ENCODE measurements at regions not wholly inside any gene's neighbourhood (a gene's known extent, or its start where the extent isn't known, plus 50 kb on each side); places are given as distances from the start of the nearest gene placed in this dataset.

DNA sequence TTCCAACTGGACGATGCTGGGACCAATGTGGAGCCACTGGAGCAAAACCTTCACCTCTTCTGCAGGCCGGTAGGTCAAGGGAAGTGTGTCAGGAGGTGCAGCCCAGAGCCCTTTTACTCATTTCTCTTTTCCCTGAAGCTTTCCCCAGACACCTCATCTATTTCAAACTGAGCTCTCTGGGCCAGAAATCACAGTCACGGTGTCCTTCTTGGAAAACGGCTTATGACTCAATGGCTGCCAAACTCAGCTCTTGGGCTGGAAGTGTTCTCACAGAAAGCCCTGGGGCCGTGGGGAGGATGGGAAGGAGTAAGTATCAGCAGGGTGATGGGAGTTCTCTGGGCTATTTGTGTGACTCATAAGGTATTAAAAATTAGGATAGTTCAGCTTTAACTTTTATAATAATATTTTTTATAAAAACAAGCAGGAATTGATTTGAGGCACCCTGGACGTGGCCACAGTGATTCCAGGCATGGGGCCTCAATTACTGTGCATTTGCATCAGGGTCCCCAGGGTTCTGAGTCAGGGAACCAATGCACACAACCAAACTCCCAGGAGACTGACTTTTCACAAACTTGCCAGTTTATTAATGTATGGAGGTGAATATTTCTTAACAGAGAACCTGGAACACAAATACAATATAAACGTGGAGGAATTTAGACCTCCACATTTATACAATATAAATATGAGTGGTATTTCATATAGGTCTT, 187.4 kb upstream of the TMEM72 start:
- DNase-seq (ENCODE audit: low spot score), result no peak
- H3K79me1 ChIP-seq (ENCODE audit: low read depth, low read length), result no peaks in the 10 kb centered on the region
- no peak overlapping the region for H3K14ac ChIP-seq (ENCODE audit: low read length)
- no peak overlapping the region for H3K4me2 ChIP-seq (ENCODE audit: insufficient read depth, low read length, poor library complexity, severe bottlenecking)
- H3K23ac ChIP-seq (ENCODE audit: low read depth, low read length, poor library complexity), result no peak overlapping the region
- H3K9me3 ChIP-seq (replicated peaks in 1 of 2; ENCODE audit: control insufficient read depth in 2 of 2, insufficient read depth in 1 of 2, low read depth in 1 of 2, low read length in 2 of 2), result no peaks in the 10 kb centered on the region
- WGBS, 2 donors (ENCODE audit: extremely low coverage in 2 of 2, insufficient read length in 2 of 2, insufficient replicate concordance in 1 of 2), result no CpG with 5 or more reads among the region's 7 CpGs
- no peak overlapping the region for H2AK5ac ChIP-seq (ENCODE audit: low read depth, low read length)
- no peak overlapping the region for H2BK120ac ChIP-seq (ENCODE audit: low read depth, low read length)
- H3K4ac ChIP-seq (ENCODE audit: low read length), result no peak overlapping the region
- H4K8ac ChIP-seq (ENCODE audit: low read depth, low read length), result no peak overlapping the region
- no peaks in the 10 kb centered on the region for H3K27me3 ChIP-seq (ENCODE audit: control insufficient read depth in 3 of 3, insufficient read depth in 3 of 3, low read depth in 1 of 3, low read length in 3 of 3)
- H3K4me1 ChIP-seq (ENCODE audit: control insufficient read depth in 2 of 2, insufficient read depth in 1 of 2, low read depth in 1 of 2, low read length in 2 of 2), result no peaks in the 10 kb centered on the region
- H3K4me3 ChIP-seq (ENCODE audit: low read length in 2 of 2), result no peak overlapping the region
- H3K27ac ChIP-seq (replicated peaks; ENCODE audit: low read length), result no peak overlapping the region
- H3K36me3 ChIP-seq (replicated peaks in 1 of 2; ENCODE audit: control insufficient read depth in 2 of 2, insufficient read depth in 2 of 2, low read length in 2 of 2), result no peaks in the 10 kb centered on the region
- H3K9ac ChIP-seq (ENCODE audit: low read depth, low read length, poor library complexity), result no peak overlapping the region
- no peak overlapping the region for H2BK12ac ChIP-seq (ENCODE audit: low read length)
- H4K91ac ChIP-seq (ENCODE audit: low read depth, low read length, poor library complexity), result no peak overlapping the region
- no peak overlapping the region for H2BK15ac ChIP-seq (ENCODE audit: low read length)
- no peak overlapping the region for H2BK5ac ChIP-seq (ENCODE audit: low read length)
- no peak overlapping the region for H2AFZ ChIP-seq (ENCODE audit: low read length)
- no peak overlapping the region for H3K18ac ChIP-seq (ENCODE audit: low read length)

DNA sequence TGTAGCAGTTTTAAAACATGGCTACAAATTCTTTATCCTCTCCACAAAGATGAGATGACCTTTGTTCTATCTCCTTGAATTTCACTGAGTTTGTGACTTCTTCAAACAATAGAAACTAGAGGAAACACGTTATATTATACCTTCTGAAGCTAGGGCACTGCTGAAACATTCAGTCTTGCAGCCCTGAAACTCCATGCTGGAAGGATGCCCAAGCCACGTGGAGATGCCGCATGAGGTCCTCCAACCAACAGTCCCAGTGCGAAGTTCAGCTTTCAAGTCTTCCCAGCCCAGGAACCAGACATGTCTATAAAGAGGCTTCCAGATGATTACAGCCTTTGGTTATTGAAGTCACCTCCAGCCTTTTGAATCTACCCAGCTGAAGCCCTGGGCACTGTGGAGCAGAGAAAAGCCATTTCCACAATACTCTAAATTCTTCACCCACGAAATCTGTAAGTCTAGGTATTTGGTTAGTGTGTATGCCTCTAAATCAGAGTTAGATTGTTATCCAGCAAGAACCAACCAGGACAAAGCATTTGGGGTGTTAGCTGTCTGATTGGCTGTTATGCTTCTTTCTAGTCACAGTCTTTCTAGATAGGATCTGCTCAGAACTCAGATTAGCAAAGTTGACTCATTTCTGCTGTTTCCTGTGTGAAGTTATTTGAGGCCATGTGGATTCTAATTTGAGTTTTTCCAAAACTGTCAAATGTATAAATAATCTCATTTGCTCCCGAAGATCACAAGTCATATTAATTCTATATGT, 186.5 kb upstream of the TMEM72 start:
- no peaks in the 10 kb centered on the region for H3K27me3 ChIP-seq (ENCODE audit: control insufficient read depth in 3 of 3, insufficient read depth in 3 of 3, low read depth in 1 of 3, low read length in 3 of 3)
- H3K14ac ChIP-seq (ENCODE audit: low read length), result no peak overlapping the region
- H3K9ac ChIP-seq (ENCODE audit: low read depth, low read length, poor library complexity), result no peak overlapping the region
- no peaks in the 10 kb centered on the region for H3K79me1 ChIP-seq (ENCODE audit: low read depth, low read length)
- H2AK5ac ChIP-seq (ENCODE audit: low read depth, low read length), result no peak overlapping the region
- no peak overlapping the region for H2BK12ac ChIP-seq (ENCODE audit: low read length)
- H4K8ac ChIP-seq (ENCODE audit: low read depth, low read length), result no peak overlapping the region
- no peak overlapping the region for H3K23ac ChIP-seq (ENCODE audit: low read depth, low read length, poor library complexity)
- no peaks in the 10 kb centered on the region for H3K9me3 ChIP-seq (replicated peaks in 1 of 2; ENCODE audit: control insufficient read depth in 2 of 2, insufficient read depth in 1 of 2, low read depth in 1 of 2, low read length in 2 of 2)
- H3K36me3 ChIP-seq (replicated peaks in 1 of 2; ENCODE audit: control insufficient read depth in 2 of 2, insufficient read depth in 2 of 2, low read length in 2 of 2), result no peaks in the 10 kb centered on the region
- no peak overlapping the region for H3K18ac ChIP-seq (ENCODE audit: low read length)
- no peak overlapping the region for H3K4ac ChIP-seq (ENCODE audit: low read length)
- no peak for DNase-seq (ENCODE audit: low spot score)
- H2BK5ac ChIP-seq (ENCODE audit: low read length), result no peak overlapping the region
- no peaks in the 10 kb centered on the region for H3K4me1 ChIP-seq (ENCODE audit: control insufficient read depth in 2 of 2, insufficient read depth in 1 of 2, low read depth in 1 of 2, low read length in 2 of 2)
- no peak overlapping the region for H3K4me3 ChIP-seq (ENCODE audit: low read length in 2 of 2)
- no peak overlapping the region for H2BK15ac ChIP-seq (ENCODE audit: low read length)
- no peak overlapping the region for H3K4me2 ChIP-seq (ENCODE audit: insufficient read depth, low read length, poor library complexity, severe bottlenecking)
- no CpG with 5 or more reads among the region's 6 CpGs for WGBS, 2 donors (ENCODE audit: extremely low coverage in 2 of 2, insufficient read length in 2 of 2, insufficient replicate concordance in 1 of 2)
- no peak overlapping the region for H2AFZ ChIP-seq (ENCODE audit: low read length)
- no peak overlapping the region for H3K27ac ChIP-seq (replicated peaks; ENCODE audit: low read length)
- no peak overlapping the region for H2BK120ac ChIP-seq (ENCODE audit: low read depth, low read length)
- no peak overlapping the region for H4K91ac ChIP-seq (ENCODE audit: low read depth, low read length, poor library complexity)

DNA sequence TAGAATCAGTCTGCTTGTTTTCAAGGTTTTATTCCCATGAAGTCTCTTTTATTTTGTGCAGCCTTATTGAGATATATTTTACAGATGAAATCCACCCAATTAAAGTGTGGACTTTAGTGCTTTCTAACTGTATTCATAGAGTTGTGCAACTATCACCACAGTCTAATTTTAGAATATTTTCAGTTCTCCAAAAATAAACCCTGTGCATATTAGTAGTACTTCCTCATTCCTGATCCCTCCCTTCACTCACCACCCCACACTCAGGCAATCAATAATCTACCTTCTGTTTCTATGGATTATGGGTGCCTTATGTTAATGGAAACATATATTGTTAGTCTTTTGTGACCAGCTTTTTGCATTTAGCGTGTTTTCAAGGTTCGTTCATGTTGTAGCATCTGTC, 185.7 kb upstream of the TMEM72 start:
- Histone ChIP-seq H3K4me2 (ENCODE audit: insufficient read depth, low read length, poor library complexity, severe bottlenecking) (no peak overlapping the region), H2BK120ac (ENCODE audit: low read depth, low read length) (no peak overlapping the region), H4K91ac (ENCODE audit: low read depth, low read length, poor library complexity) (no peak overlapping the region), H4K8ac (ENCODE audit: low read depth, low read length) (no peak overlapping the region), H3K23ac (ENCODE audit: low read depth, low read length, poor library complexity) (no peak overlapping the region), H3K36me3 (replicated peaks in 1 of 2; ENCODE audit: control insufficient read depth in 2 of 2, insufficient read depth in 2 of 2, low read length in 2 of 2) (no peaks in the 10 kb centered on the region), H3K4me3 (ENCODE audit: low read length in 2 of 2) (no peak overlapping the region), H2BK5ac (ENCODE audit: low read length) (no peak overlapping the region), H2AFZ (ENCODE audit: low read length) (no peak overlapping the region), H2BK15ac (ENCODE audit: low read length) (no peak overlapping the region), H3K9me3 (replicated peaks in 1 of 2; ENCODE audit: control insufficient read depth in 2 of 2, insufficient read depth in 1 of 2, low read depth in 1 of 2, low read length in 2 of 2) (no peaks in the 10 kb centered on the region), H3K4ac (ENCODE audit: low read length) (no peak overlapping the region), H3K79me1 (ENCODE audit: low read depth, low read length) (no peaks in the 10 kb centered on the region), H3K9ac (ENCODE audit: low read depth, low read length, poor library complexity) (no peak overlapping the region), H3K4me1 (ENCODE audit: control insufficient read depth in 2 of 2, insufficient read depth in 1 of 2, low read depth in 1 of 2, low read length in 2 of 2) (no peaks in the 10 kb centered on the region), H2BK12ac (ENCODE audit: low read length) (no peak overlapping the region), H3K27ac (replicated peaks; ENCODE audit: low read length) (no peak overlapping the region), H2AK5ac (ENCODE audit: low read depth, low read length) (no peak overlapping the region), H3K18ac (ENCODE audit: low read length) (no peak overlapping the region), H3K27me3 (ENCODE audit: control insufficient read depth in 3 of 3, insufficient read depth in 3 of 3, low read depth in 1 of 3, low read length in 3 of 3) (no peaks in the 10 kb centered on the region), H3K14ac (ENCODE audit: low read length) (no peak overlapping the region)
- no peak for DNase-seq (ENCODE audit: low spot score)
- WGBS, 2 donors (ENCODE audit: extremely low coverage in 2 of 2, insufficient read length in 2 of 2, insufficient replicate concordance in 1 of 2), result no CpG with 5 or more reads among the region's 2 CpGs

DNA sequence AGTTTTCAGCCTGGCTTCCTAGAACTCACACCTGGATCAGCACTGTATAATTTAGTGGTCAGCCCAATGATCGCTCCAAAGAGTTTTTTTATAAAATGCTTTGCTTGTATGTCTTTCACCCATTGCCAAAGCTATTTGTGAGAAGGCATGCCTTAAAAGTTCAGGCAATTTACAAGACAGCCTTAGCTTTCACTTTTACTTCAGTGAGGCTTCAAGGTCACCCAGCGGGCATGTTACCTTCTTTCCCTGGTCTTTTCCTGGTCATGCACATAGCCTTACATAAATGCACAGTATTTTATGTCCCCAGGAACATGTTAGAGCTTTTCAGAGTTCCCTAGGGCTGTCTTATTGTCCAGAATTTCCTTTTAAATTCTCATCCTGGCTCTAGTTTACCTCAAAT, 179.9 kb upstream of the TMEM72 start:
- Histone ChIP-seq H3K36me3 (replicated peaks in 1 of 2; ENCODE audit: control insufficient read depth in 2 of 2, insufficient read depth in 2 of 2, low read length in 2 of 2) (no peaks in the 10 kb centered on the region), H3K9ac (ENCODE audit: low read depth, low read length, poor library complexity) (no peak overlapping the region), H3K14ac (ENCODE audit: low read length) (no peak overlapping the region), H3K4me1 (ENCODE audit: control insufficient read depth in 2 of 2, insufficient read depth in 1 of 2, low read depth in 1 of 2, low read length in 2 of 2) (no peaks in the 10 kb centered on the region), H3K9me3 (replicated peaks in 1 of 2; ENCODE audit: control insufficient read depth in 2 of 2, insufficient read depth in 1 of 2, low read depth in 1 of 2, low read length in 2 of 2) (no peaks in the 10 kb centered on the region), H4K91ac (ENCODE audit: low read depth, low read length, poor library complexity) (no peak overlapping the region), H3K79me1 (ENCODE audit: low read depth, low read length) (no peaks in the 10 kb centered on the region), H3K23ac (ENCODE audit: low read depth, low read length, poor library complexity) (no peak overlapping the region), H3K4me3 (ENCODE audit: low read length in 2 of 2) (no peak overlapping the region), H2BK15ac (ENCODE audit: low read length) (no peak overlapping the region), H3K27me3 (ENCODE audit: control insufficient read depth in 3 of 3, insufficient read depth in 3 of 3, low read depth in 1 of 3, low read length in 3 of 3) (no peaks in the 10 kb centered on the region), H4K8ac (ENCODE audit: low read depth, low read length) (no peak overlapping the region), H3K4me2 (ENCODE audit: insufficient read depth, low read length, poor library complexity, severe bottlenecking) (no peak overlapping the region), H2BK12ac (ENCODE audit: low read length) (no peak overlapping the region), H2BK120ac (ENCODE audit: low read depth, low read length) (no peak overlapping the region), H3K18ac (ENCODE audit: low read length) (no peak overlapping the region), H2AK5ac (ENCODE audit: low read depth, low read length) (no peak overlapping the region), H3K27ac (replicated peaks; ENCODE audit: low read length) (no peak overlapping the region), H3K4ac (ENCODE audit: low read length) (no peak overlapping the region), H2AFZ (ENCODE audit: low read length) (no peak overlapping the region), H2BK5ac (ENCODE audit: low read length) (no peak overlapping the region)
- no peak for DNase-seq (ENCODE audit: low spot score)
- no CpG with 5 or more reads among the region's 2 CpGs for WGBS, 2 donors (ENCODE audit: extremely low coverage in 2 of 2, insufficient read length in 2 of 2, insufficient replicate concordance in 1 of 2)

All from neuronal stem cell (in vitro differentiated cells).